GM18502 (cell line): ENCODE measurements at regions not wholly inside any gene's neighbourhood (a gene's known extent, or its start where the extent isn't known, plus 50 kb on each side); places are given as distances from the start of the nearest gene placed in this dataset.

Experiments used
- ATAC-seq: cut with Tn5 transposase; IDR thresholded peaks from one replicate; pipeline ENCODE4 v1.9.1; 2021; ENCODE audit warnings: mild to moderate bottlenecking; ENCODE audit not compliant: unreplicated experiment, poor library complexity

DNA sequence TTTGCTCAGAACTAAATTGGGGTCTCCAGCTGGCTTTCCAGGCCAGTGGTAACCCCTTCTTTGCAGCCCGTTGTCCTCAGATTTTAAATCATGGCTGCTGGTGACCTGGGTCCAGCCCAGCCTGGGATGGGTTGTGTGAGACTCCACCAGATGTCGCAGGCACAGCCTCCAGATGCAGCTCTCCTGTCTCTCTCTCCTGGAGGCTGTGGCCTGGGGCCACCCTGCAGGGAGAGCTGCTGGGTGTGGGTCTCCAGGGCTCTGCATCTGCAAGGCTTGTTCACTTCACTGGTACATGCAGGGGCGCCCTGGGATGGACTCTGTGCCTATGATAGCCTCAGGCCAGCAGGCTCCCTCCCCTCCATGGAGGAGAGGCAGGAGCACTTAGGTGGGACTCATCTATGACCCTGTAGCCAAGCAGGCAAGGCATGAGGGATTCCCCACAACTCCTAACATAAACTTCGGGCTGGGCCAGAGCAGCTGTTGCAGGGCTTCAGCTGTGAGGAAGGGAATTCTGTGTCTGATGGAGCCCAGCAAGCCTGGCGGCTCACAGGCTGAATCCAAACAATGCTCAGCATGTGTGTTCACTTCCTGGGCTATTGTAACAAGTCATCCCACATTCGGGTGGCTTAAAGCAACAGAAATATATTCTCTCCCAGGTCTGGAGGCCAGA, 94.7 kb upstream of the NXT1 start:
- no peak for ATAC-seq

DNA sequence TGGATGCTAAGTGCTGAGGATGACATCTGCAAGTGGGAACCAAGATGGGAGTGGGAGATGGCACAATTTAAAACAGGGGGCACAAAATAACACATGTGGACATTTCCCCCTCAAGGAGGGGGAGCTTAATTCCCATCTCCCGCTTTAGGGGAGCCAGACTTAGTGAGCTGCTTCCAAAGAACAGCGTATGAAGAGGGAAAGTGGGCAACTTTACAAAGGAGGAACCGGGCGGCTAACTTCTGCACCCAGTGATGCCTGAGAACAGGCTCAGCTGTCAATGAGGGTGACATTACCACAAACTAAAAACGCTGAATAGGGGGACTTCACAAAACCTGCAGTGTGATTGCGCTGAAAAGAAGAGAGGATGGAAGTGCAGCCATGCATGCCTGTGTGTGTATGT, 95.5 kb upstream of the NXT1 start:
- ATAC-seq, result no peak

DNA sequence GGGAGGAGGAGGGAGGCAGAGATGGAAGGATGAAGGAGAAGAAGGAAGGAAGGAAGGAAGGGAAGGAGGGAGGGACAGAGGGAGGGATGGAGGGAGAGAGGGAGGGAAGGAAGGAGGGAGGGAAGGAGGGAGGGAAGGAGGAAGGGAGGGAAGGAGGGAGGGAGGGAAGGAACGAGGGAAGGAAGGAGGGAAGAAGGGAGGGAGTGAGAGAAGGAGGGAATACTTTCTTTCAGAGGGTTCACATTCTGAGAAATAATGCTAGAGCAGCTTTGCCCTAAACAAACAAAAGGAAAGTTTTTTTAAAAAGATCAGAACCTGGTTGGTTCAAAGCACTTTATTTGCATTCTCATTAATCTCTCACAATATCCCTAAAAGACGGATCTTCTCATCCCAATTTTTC, 96.1 kb upstream of the NXT1 start:
- ATAC-seq, result no peak

DNA sequence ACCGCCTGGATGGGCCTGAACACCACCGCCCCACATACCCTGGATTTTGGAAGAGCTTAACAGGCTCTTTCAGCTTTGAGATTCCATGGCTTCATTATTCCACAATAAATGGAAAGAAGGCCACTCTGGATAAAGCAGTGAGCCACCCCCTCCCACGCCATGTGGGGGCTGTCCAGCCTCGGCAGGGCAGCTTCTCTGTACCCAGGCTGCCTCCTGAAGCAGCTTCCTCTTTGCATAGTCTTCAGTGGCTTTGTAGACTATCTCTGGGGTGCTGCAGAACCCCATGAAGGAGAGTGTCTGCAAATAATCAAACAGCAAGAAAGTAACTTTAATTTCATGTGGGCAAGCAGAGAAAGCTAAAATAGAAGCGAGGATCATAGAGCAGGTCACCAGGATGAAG, 96.6 kb upstream of the NXT1 start:
- no peak for ATAC-seq

DNA sequence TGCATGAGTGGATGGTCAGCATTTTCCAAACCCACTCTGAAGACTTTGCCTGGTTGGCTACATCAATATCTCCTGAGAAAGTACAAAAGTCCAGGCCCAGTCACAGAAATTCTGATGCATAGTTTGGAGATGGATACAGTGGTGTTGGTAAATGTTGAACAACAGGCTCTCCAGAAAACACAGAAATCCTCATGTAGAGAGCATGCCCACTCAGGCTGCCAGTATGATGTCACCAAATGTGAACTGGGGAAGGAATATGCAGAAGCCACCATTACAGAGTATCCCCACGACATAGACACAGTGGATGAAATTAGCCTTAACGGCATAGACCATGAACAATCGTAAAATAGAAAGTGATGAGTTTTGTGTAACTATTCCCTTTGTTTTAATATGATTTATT, 97.1 kb upstream of the NXT1 start:
- ATAC-seq, result no peak

DNA sequence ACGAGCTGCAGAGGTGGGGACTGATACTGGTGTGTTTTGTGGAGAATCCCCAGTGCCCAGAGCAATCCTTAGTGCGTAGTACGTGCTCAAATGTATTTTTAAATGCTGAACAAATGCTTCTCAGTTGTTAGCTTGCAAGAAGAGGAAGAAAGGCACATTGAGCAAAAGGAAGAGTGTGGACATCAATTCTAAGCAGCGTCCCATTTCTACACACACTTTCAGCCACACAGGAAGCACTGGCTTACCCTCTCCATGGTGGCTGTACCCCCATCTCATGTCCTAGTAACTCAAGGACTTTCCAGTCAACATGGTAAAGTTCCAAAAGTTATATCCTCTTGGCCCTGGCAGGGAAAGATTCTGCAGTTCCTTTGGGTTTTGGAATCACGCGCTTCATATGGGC, 98.8 kb upstream of the NXT1 start:
- ATAC-seq, result no peak

DNA sequence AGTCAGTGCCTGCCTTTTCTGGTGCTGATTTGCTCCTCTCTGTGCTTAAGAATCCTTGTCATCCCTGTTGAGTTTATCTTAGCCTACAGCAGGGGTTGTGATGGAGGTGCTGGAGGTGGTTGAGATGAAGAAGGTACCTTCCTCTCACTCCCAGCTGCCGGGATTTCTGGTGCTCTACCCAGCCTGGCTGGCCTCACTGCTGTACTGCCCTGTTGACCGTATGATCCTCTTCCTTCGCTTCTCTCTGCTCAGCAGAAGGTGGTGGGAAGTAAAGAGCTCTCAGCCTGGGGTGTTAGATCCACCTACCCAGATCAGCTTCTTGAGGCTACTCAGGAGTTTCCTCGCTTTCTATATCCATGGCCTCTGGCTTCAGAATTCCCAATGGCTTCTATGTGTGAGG, 101.0 kb upstream of the NXT1 start:
- ATAC-seq, result no peak

DNA sequence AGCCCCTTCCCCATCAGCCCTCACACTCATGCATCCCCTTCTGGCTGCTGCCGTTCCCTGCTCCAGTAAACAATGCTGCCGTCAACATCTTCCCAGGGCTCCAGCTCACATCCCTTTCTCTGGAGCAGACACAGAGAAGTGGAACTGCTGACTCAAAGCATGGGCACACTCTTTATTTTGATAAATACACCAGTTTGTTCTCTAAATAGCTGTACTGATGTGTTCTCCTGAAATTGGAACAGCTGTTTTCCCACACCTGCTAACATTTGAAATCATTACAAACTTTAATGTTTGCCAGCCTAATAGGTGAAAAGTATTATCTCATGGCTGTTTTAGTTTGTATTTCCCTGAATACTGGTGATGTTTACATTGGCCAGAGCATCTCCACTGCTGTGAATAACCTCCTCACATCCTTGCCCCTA, 102.1 kb upstream of the NXT1 start:
- no peak for ATAC-seq

DNA sequence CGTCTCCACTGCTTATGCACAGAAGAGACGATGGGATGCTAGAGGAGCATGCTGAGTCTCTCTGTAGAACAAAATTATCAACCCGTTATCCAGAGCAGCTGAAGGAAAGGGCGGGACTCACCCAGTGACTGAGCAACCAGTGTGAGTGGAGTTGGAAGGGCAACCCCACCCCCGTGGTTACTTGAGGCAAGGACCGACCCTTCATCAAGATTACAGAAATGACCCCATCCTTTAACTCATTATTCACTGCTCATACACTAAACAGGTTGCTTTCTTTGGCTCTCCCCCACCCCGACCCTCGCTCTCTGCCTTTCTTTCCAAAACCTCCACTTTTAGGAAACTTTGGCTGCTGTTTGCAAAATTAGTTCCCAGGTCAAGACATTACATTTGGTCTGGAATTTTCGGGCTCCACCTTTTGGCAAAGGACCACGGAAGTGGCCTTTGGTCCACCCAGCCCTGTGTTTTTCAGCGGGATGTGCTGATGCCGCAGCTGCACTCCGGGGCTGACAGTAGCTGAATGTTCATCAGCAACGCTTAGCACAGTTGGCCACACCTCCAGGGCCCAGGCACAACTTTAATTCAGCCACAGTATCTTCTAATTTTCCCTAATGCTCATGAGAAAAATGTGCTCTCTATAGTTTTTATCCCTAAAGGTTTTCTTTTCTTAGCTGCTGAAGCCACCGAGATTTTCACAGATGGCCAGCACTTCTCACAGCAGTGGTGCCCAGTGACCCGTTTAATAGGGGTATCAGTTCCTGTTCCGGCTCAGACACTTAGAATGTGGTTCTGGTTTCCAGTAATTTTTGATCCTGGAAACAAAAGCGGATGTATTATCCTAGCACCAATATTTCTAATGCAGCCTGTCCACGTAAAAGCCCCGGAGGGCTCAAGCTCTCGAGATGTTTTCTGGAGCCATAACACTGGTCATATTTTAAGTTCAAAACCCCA, 103.6 kb upstream of the NXT1 start:
- peak; percentile 44 for ATAC-seq

DNA sequence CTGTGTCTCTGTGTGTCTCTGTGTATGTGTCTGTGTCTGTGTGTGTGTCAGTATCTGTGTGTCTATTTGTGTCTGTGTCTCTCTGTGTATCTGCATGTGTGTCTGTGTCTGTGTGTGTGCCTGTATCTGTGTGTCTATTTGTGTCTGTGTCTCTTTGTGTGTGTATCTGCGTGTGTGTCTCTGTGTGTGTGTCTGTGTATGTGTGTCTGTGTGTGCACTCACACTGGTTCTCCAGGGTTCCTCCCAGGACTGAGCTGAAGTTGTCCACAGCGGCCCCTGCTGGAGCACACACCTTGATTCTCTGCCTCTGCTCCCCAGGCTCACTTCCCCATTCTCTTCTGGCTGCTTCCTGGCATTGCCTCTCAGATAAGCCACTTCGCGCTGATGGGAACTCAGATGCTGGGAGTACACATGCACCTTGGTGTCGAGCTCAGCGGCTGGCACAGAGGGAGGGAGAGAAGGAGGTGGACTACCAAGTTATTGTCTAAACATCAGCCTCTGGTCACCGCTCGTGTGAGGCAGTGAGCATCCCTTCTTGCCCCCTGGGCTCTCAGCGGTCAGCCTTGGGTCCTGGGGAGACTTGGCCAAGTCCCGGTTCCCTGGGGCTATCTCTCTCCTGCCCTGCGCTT, 104.9 kb upstream of the NXT1 start:
- peak; percentile 91 for ATAC-seq

DNA sequence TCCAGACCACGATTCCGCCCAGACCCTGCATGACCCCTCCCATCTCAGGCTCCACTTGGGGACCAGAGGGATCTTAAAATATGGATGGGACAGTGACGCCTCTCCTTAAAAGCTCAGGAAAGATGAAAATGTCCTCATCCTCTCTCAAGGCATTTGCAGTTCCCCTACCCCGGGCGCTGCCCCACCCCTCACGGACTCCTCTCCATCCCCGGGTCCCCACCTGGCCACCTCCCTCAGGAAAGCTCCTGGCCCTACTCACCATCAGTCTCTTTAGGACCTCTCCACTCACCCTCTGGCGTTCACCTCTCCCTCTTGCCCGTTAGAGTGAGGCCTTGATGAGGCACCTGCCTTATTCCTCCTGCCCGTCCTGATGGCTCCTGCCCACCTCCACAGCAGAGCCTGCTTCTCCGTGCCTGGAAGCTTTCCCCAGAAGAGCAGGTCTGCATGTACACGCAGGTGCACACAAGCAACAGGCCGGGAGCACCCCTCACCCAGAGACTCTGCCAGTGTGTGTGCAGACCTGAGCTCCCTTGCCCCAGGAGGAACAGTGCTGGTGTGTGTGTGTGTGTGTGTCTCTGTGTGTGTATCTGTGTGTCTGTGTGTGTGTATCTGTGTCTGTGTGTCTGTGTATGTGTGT, 105.6 kb upstream of the NXT1 start:
- ATAC-seq, result no peak

DNA sequence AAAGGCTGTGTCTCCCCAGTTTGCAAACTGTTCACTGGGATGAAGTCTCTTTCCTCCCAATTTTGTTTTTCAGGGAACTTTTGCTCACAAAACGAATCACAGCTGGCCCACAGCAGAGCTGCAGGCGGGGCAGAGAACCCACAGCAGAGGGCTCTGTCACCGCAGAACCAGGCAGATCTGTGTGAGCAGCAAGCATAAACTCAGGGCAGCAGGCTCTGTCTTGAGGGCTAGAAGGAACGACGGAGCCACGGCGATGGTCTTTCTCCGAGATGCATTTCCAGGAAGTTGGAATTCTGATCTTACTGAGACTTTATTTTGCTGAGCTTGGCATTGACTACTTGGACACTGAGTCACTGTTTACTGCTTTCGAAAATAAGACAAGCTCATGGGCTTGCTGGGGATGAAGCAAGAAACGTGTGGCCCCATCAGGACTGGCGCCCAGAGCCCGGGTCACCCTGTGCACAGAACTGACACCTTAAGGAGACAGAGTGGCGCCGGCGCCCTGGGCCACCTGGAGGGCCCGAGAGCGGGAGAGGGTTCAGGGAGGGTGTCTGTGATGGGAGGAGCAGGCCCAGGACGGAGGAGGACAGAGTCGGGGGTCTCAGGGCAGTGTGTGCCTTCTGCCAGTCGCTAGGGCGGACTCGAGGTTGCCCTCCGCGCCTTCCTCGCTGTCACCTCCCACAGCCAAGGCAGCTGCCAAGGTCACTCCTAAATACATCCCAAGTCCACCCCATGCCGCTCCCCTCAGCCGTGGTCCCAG, 106.3 kb upstream of the NXT1 start:
- no peak for ATAC-seq

DNA sequence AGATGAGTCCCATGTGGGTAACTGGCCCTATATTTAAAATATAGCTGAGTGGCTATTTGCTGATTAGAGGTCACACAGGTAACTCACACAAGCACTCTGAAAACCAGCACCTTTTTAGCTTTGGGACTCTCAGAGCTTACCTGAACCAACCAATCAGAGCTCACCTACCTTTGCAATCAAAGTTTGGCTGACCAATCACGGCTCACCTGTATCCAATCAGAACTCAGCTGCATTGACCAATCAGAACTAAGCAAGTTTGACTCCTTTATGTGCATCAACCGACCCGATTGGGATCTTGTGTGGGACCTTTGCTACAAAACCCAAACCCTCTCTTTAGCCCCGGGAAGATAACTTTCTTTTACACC, 106.8 kb upstream of the NXT1 start:
- no peak for ATAC-seq

DNA sequence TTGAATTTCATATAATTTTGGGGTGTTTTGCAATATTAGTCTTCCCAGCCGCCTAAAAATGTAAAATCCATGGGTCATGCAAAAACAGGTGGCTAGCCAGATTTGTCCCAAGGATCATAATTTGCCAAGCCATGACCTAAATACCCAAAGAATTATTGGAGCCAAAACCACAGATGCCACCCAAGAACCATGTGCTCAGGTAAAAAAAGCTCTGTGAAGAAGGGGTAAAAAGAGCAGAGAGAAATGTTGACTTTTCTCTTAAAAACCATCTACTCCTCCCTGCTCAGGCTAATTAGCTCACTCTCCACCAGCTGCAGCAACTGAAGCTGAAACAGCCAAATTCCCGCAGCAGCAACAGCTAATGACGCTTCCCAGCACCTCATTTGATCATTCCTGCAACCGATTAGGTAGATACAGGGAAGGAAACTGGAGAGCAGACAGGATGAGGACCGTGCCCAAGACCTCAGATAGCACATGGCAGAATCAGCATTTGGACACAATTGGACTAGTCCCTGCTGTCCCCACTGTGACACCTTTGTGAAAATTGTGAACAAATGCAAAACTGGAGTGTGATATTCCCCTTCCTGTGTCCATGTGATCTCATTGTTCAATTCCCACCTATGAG, 107.9 kb upstream of the NXT1 start:
- ATAC-seq, result no peak

DNA sequence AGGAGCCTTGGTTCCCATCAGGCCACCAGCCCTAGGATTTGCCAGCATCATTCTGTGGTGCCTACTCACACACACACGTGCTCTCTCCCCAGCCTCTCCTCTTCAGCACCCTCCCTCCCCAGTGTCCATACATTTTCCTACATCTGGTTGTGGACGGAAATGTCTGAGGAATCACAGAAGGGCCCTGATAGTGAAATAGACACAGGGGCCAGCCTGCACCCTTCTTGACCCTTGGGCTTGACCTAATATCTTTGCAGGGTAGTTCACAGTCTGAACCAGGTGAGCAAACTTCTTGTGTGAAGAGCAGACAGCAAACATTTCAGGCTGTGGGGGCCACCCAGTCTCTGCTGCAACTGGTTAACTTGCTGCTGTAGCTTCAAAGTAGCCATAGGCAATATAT, 108.5 kb upstream of the NXT1 start:
- ATAC-seq, result no peak

DNA sequence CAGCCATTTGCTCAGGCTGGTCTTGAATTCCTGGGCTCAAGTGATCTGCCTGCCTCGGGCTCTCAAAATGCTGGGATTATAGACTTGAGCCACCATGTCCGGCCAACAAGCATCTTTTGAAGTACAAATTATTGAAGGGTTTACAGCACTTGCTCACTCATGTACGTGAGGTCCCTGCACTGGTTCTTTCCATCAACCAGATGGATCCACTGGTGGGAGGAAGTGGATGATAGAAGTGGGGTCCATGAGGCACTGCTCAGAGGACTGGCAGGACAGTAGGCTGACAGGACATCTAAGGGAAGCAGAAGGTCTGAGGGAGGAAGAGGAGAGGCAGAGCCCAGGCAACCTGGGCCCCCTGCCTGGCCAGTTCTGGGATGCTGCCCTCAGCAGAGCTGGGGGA, 109.2 kb upstream of the NXT1 start:
- no peak for ATAC-seq

DNA sequence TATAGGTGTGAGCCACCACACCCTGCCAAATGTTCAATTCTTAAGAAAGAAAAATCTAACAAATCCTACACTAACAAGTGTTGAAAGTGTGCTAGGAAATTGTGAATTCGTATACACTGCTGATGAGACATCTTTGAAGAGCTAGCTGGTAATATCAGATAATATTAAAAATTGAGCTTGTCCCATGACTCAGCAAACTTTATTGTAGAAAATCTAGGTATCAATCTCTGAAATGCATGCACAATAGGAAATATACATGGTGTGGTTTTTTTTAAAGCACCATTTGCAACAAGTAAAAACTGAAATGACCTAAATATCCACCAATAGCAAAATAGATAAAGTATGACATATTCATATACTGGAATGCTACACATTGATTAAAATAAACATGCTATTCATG, 110.1 kb upstream of the NXT1 start:
- no peak for ATAC-seq

DNA sequence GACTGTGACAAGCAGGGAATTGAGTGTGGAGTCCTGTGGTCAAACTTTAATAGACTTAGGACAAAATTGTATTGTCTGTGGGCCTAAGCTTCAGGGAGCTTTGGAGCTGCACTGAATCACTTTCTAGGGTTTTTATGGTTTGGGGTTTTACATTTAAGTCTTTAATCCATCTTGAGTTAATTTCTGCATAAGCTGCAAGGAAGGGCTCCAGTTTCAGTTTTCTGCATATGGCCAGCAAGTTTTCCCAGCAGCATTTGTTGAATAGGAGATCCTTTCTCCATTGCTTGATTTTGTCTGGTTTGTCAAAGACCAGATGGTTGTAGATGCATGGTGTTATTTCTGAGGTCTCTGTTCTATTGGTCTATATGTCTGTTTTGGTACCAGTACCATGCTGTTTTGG, 113.4 kb upstream of the NXT1 start:
- ATAC-seq, result no peak

DNA sequence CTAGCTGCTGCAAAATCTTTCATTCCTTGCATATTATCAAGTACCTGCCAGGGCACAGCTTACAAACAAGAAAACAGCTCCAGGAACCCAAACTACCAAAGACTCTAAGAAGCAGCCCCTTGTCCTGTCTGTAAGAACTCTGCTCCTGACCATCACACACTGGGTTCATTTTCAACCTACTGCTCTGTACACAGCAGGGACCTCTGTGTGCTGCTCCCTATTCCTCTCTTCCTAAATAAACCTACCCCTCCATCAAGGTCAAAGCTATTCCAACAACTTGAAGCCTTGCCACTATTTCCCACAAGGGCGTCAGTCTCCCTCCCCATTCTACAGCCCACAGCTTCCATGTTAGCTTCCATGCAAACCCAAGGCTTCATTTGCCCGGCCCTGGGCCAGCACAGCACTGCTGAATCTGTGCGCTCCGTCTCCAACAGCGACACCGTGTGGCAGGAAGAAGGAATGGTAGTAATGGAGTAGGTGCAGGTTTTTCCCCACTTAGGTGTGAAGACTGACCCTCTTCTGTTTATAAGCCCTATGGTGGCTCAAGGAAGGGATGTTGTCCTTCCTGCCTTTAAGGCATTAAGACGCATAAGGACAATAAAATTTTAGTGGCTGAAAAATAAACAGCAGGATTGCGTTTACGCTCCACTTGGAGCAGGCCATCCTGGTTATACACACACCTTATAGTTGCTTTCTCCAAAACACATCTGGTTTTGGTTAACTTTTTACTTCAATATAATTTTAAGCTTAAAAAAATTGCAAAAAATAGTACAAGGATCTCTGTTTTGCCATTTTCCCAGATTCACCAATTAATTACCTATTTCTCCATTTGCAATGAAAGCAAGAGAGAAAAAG, 115.2 kb upstream of the NXT1 start:
- ATAC-seq, result no peak
